ENCODE measurements at regions not wholly inside any gene's neighbourhood (a gene's known extent, or its start where the extent isn't known, plus 50 kb on each side); places are given as distances from the start of the nearest gene placed in this dataset.
"Not testable (repeated sequence)": the region's sequence is repeated elsewhere in the genome, so short reads cannot be mapped to it uniquely, and the experiment has no call there.

DNA sequence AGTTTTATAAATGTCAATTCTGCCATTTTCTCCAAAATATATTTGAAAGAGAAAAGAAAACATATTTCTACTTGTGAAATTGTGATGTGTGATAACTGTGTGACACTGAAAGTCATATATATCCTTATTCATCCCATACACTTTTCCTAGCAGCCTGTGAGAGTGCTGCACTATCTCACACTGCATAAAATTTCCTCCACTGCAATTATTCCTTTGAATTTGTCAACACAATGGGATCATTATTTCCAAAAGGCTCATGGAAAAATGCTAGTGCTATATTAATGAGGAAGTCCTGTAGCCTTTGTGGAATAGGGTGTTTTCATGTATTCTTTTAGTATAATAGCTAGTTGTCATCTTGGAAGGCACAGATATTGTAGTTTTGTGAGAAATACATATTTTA, 504.1 kb downstream of the RPL10L start:
- DNase-seq, result no peak

DNA sequence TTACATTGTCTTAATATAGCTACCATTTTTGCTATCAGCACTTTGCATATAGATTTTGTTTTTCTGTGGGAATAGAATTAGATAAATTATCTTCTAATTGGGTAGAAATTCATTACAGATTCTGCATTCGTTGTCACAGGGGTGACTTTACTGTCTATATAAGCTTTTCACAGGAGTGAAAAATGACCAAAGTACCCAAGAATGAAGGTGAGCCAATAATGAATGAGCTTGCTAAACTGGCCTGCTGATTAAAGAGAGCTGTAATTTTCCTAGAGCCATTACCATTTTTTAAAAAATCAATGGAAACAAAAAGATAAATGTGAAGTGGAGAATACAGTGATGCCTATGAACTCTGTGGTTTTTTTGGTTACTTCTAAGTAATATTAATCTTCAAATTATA, 504.6 kb downstream of the RPL10L start:
- no peak for DNase-seq

GRCh38 chr14:46140445-46140844, 511.1 kb downstream of the RPL10L start:
- no peak for DNase-seq

GRCh38 chr14:46139649-46140048, 511.9 kb downstream of the RPL10L start:
- no peak for DNase-seq

GRCh38 chr14:46137786-46138185, 513.8 kb downstream of the RPL10L start:
- no peak for DNase-seq

GRCh38 chr14:46136456-46136855, 515.1 kb downstream of the RPL10L start:
- DNase-seq, result no peak

DNA sequence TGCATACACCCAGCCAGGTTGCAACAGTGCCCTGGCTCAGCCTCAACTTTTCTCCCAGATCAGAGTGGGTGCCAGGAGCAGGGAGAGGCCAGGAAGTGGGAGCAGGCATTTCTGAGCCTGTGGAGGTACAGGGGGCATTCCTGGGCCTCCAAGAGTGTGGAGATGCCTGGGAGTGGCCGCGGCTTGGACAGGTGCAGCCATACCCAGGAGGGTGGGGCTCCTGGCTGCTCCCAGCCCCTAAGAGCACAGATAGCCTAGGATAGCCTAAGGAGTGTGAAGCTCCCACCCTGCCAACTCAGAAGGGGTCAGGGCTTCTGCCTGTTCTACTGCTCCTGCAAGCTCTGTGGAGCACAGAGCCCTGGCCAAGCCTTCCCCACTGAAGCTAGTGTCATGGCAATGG, 543.4 kb downstream of the RPL10L start:
- DNase-seq, result no peak

DNA sequence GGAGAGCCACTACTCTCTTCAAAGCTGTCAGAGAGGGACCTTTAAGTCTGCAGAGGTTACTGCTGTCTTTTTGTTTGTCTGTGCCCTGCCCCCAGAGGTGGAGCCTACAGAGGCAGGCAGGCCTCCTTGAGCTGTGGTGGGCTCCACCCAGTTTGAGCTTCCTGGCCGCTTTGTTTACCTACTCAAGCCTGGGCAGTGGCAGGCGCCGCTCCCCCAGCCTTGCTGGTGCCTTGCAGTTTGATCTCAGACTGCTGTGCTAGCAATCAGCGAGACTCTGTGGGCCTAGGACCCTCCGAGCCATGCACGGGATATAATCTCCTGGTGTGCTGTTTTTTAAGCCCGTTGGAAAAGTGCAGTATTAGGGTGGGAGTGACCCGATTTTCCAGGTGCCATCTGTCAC, 550.7 kb downstream of the RPL10L start:
- DNase-seq, result not testable (repeated sequence)

DNA sequence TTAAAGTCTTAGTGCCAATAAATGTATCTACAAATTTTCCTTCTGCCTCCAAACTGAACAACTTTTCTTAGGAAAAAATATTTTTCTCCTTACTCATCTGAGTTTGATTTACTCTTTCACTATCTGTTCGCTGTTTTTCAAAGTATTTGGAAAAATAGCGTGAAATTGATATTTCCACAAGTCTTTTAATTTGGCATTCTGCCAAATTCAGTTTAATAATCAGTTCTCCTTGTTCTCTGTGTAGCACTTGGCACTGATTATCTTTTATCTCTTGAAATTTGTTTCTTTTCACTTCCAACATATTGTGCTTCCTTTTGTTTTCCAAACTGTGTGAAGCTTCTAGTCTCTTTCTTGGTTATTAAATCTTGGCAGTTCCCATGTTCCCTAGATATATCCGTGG, 559.8 kb downstream of the RPL10L start:
- no peak for DNase-seq

DNA sequence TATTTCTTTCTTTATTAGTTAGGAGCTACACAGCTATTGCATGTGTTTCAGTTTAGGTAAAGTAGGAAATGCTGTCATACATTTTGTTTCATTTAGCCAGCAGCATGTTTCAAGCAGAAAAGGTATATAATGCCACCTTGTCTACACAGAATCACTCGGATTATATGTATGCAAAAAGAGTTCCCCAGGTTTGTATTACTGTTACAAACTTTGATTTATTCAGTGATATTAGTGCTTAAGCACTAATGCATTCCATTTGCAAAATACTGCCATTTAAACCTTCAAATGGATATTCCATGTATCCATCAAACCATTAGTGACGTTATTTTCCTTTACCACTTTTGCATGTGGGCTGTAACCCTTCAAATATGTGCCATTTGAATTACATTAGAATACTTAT, 564.0 kb downstream of the RPL10L start:
- DNase-seq, result no peak

DNA sequence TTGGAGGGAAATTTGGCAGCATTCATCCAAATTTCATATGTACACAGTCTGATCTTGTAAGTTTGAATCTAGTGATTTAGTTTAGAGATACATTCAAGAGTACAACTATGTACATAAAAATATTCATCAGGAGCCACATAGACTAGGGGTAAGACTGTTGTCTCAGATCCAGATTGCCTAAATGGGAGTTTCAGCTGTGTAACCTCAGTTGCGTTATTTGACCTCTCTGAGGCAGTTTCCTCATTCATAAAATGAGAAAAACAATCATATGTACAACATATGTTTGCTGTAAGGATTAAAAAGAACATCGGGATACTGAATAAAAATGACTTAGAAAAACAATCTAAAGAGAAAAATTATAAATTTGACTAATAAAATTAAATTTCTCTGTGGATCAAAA, 577.5 kb downstream of the RPL10L start:
- no peak for DNase-seq

DNA sequence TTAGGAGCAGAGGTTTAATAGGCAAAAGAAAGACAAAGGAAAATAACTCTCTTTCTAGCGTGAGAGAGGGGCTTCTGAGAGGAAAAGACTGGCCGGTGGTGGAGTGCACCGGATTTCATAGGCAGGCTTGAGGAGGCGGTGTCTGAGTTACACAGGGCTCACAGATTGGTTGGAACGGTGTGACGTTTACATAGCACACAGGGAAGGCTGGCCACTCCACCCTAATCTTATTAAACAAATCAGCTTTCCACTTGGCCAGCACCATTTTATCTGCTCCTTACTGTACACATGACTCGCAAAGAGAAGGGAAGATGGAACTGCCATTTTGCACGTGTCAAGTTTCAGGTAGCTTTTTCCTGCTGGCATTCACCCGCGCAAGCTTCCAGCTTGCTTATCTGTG, 587.7 kb downstream of the RPL10L start:
- no peak for DNase-seq

DNA sequence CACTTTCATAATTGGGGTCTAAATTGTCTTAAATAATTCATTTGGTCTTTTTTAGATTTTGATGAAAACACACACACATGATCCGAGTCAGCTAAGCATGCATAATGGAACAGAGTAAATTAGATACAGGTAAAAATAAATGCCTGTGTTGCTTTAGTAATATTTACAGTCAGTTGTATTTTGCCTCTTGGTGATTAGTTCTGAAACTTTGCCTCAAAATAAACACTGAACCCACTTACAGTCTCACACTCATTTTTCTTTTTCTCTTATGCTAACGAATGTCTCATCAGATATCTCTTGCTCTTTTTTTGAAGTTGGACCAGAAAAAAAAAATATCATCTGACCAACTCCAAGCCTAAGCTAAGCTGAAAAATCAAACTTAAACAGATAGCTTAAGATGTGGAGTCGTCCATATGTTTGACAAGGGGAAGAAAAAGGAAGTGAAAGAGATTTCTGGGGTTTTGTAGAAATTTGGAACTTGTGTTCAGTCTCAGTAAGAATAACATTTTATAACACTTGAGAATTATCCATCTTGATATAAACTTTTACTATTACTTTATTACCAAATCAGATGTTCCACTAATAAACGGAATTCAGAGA, 592.5 kb downstream of the RPL10L start:
- no peak for DNase-seq

DNA sequence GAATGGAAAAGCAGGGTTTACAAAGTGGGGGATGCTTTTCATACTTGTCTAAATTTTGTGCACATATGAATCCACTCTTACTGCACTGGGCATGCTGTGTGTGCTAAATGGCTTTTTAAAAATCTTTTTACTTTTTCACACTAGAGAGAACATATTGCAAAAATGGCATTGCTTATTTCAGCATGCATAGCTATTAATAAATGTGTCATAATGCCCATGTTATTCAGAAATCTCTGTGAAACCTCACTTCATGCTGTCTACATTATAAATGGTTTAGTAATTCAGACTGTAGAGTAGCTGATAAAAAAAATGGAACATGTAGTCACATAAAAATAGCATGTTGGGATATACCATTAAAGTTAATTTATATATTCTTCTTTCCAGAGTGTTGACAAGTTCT, 593.8 kb downstream of the RPL10L start:
- no peak for DNase-seq

DNA sequence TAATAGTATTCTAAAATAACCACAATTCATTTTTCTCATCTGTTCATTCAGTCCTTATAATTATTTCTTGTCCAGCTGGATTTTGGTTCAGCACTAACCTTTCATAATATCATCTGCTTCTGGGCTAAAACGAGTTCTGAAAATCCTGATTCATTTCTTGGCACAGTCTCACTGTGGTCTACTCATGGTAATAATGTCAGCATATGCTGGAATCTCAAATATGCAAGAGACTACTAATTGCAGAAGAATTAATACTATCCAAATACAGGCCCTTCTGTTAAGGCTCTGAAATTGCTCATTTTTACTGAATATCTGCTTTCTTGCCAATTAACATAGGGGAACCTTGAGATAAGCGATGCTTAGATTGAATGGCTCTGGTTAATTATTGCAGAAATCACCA, 597.1 kb downstream of the RPL10L start:
- no peak for DNase-seq

- DNase-seq, result no peak
Observed at GRCh38 chr14:46053221-46053620, 598.4 kb downstream of the RPL10L start.

DNA sequence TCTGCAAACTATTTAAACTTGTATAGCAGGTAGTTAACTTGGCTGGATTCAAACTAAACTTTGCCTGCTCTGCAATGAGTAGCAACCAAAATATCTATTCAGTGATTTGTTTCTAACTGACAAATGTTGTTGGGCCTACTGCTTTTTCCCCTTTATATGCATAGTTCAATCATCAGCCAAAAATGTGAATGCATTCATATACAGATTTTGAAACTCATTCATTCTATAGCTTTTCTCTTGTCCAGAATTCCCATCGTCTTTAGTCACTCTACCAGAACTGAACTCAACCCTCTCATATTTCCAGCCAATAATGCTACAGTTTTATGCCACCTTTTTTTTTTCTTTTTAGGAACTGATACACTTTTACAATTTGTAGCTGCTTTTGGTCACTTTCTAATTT, 599.8 kb downstream of the RPL10L start:
- DNase-seq, result no peak

DNA sequence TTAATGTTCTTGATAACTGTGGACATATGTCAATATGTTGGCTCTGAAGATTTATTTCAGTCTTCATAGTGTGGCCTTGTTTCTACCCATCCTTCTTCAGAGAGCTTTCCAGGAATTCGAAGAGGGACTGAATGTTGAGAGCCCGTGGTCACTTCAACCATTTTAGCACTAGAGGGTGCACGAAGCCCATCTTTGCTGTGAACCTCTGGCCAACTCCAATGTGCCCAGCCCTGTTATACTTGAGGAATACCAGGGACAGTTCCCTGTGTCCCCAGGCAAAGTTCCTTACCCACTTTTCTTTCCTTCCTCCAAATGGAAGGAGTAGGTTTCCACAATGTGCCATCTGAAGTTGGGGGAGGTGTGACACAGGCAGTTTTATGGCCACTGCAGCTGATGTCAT, 603.5 kb downstream of the RPL10L start:
- DNase-seq, result peak; percentile 96

DNA sequence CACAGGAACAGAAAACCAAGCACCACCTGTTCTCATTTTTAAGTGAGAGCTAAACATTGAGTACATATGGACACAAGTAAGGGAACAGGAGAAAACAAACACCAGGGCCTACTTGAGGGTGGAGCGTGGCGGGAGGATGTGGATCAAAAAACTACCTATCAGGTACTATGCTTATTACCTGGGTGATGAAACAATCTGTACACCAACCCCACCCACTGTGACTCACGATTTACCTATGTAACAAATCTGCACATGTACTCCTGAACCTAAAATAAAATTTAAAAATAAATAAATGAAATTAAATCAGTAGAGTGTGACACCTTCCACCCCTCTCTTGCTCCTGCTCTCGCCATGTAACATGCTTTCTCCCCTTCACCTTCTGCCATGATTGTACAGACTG, 615.5 kb downstream of the RPL10L start:
- no peak for DNase-seq

GRCh38 chr14:46034305-46034704, 617.3 kb downstream of the RPL10L start:
- DNase-seq, result no peak

- no peak for DNase-seq
Observed at GRCh38 chr14:46018846-46019420, 632.6 kb downstream of the RPL10L start.

DNA sequence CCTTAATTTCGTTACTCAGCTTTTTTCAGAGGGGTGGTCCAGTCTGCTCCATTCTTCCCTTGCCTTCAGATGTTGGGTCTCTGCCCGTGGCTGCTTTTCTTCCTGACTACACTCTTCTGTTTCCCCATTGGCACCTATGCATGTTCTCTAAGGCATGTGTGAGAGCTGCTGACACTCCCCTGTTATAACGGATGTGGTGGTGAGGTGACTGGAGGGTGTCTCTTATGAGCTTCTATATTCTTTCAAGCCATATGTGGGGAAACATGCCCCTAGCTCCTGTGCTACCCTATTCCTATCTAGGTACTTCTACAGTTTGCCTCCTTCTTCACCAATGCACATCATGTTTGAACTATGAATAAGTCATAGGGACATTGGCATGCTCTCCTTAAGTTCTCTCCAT, 643.2 kb downstream of the RPL10L start:
- DNase-seq, result no peak

GRCh38 chr14:45998554-45998953, 653.0 kb downstream of the RPL10L start:
- no peak for DNase-seq

GRCh38 chr14:45990252-45990651, 661.3 kb downstream of the RPL10L start:
- no peak for DNase-seq

GRCh38 chr14:45976001-45976400, 675.6 kb downstream of the RPL10L start:
- DNase-seq, result no peak

All from islet precursor cell (in vitro differentiated cells).